ENCODE measurements at regions not wholly inside any gene's neighbourhood (a gene's known extent, or its start where the extent isn't known, plus 50 kb on each side); places are given as distances from the start of the nearest gene placed in this dataset.
A peak's percentile ranks its signal among the peaks of the same experiment; 100 is the strongest.
"Not testable (repeated sequence)": the region's sequence is repeated elsewhere in the genome, so short reads cannot be mapped to it uniquely, and the experiment has no call there.

DNA sequence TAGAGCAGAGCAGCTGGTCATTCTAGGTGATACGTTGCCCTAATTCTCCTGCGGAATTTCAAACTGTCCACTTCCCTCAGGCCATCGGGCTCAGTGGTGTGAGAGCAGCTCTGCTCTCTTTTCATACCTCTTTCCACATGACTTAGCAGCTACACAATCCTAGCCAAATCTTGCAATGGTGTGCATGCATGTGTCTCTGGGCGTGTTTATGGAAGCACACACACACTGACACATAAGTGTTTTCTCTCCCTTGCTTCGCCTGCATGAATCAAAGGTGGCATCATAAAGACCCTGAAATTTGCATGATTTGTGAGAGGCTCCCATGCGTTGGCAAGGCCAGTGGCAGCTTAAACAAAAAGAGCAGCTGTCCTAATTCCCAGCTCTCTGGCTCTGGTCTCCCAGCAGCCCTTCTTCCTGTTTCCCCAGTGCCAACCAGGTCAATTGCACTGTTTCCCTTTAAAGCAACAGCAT lies 1189.5 kb downstream of the GATA3 start:
- Mint-ChIP-seq H3K9me3 (no peaks in the 10 kb centered on the region), H3K4me1 (ENCODE audit: low read depth) (no peaks in the 10 kb centered on the region), H3K4me3 (no peak overlapping the region), H3K27ac (no peak overlapping the region), H3K36me3 (ENCODE audit: low read depth) (no peaks in the 10 kb centered on the region), H3K27me3 (peaks cover 47% of the 10 kb centered on the region)

DNA sequence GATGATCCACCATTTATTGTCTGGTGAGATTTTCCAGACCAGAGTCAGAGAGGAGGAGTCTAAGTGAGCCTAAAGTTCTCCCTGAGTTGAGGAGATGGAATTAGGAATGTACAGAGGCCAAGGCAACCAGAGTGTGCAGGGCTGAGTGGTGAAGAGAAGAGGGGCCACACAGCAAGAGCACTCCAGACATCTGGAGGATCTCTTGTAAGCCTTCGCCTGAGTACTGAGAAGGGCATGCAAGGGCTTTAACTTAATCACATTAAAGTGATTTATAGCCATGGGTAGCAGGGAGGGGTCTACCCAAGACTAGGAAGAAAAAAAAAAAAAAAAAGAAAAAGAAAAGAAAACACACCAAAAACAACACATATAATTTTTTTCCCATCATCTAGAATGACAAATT lies 1190.4 kb downstream of the GATA3 start:
- H3K4me1 Mint-ChIP-seq (ENCODE audit: low read depth), result no peaks in the 10 kb centered on the region
- peaks cover 52% of the 10 kb centered on the region for H3K27me3 Mint-ChIP-seq
- H3K36me3 Mint-ChIP-seq (ENCODE audit: low read depth), result no peaks in the 10 kb centered on the region
- no peak overlapping the region for H3K27ac Mint-ChIP-seq
- no peak overlapping the region for H3K4me3 Mint-ChIP-seq
- H3K9me3 Mint-ChIP-seq, result no peaks in the 10 kb centered on the region

DNA sequence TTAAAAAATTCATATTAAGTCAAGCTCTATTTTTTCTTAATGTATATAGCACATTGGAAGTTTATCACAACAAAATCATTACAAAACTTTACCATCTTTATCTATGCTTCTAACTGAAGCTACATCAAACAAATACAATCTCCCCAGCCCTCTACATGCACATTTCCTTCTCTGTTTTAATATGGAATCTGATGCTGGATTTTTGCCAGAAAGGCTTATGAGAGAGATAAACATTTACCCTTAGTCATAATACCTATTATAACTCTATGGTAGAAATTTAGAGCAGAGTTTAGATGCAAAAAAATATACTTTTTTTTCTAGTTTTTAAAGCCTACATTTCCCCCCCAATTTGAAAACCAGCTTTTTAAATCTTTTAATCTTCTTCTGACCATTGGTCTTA lies 1198.6 kb downstream of the GATA3 start:
- Mint-ChIP-seq H3K27ac (no peak overlapping the region), H3K4me3 (no peak overlapping the region), H3K27me3 (peaks cover 57% of the 10 kb centered on the region), H3K36me3 (ENCODE audit: low read depth) (no peaks in the 10 kb centered on the region), H3K4me1 (ENCODE audit: low read depth) (no peaks in the 10 kb centered on the region), H3K9me3 (no peaks in the 10 kb centered on the region)

DNA sequence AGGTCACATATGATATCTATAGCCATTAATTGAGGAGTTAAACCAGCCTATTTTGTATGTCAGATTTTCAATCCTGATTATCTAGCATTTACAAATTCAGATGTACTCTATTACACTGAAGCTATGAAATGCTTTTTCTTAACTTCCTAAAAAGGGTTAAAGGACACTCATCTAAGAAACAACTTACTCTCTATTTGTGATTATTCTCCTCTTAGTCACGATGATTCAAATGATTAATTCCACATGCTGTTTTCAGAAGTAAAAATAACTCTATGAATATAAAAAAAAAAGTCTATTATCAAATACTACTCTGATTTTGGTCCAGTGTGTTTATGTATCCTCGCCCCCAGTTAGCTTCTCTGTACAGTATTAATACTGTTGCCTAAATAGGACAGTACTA lies 1199.9 kb downstream of the GATA3 start:
- H3K9me3 Mint-ChIP-seq, result no peaks in the 10 kb centered on the region
- no peaks in the 10 kb centered on the region for H3K36me3 Mint-ChIP-seq (ENCODE audit: low read depth)
- no peak overlapping the region for H3K4me3 Mint-ChIP-seq
- H3K4me1 Mint-ChIP-seq (ENCODE audit: low read depth), result no peaks in the 10 kb centered on the region
- no peak overlapping the region for H3K27ac Mint-ChIP-seq
- peaks cover 51% of the 10 kb centered on the region for H3K27me3 Mint-ChIP-seq

DNA sequence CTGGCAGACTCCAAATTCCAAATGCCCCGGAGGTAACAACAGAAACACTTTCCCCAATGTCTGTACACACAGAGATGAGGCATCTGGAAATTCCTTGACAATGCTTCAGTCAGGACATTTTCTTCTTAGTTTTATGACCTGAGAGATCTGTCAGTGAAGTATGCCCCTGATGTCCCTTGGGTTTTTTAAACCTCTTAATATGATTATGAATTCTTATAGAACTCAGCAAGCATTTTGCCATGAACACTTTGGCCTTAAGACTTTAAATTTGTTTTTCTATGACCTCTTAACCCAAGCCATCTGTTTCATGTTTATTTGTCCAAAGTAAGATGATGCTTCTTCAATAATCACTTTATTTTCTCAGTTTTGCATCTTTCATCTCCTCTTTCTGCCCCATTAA lies 1206.2 kb downstream of the GATA3 start:
- Mint-ChIP-seq H3K27me3 (peaks cover 49% of the 10 kb centered on the region), H3K9me3 (no peaks in the 10 kb centered on the region), H3K27ac (no peak overlapping the region), H3K4me1 (ENCODE audit: low read depth) (no peaks in the 10 kb centered on the region), H3K36me3 (ENCODE audit: low read depth) (no peaks in the 10 kb centered on the region), H3K4me3 (no peak overlapping the region)

DNA sequence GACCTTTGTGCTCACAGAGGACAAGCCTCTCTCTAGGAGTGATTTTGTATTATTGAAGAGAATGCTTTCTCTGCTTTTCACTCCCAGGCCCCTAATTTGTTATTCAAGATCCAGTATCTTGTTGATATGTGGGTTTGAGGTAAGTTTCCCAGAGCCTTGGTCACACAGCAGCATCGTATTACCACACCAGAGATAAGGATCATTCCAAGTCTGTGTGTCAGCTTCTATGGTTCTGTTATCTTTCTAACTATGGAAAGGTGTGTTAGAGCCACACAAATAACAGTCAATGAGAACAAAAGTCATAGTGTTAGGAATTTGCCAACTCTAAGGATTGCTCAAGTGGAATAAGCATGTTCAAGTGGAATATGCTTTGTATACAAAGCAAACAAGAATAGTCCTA lies 1208.3 kb downstream of the GATA3 start:
- peaks cover 36% of the 10 kb centered on the region for H3K27me3 Mint-ChIP-seq
- no peak overlapping the region for H3K27ac Mint-ChIP-seq
- no peaks in the 10 kb centered on the region for H3K4me1 Mint-ChIP-seq (ENCODE audit: low read depth)
- H3K9me3 Mint-ChIP-seq, result no peaks in the 10 kb centered on the region
- no peaks in the 10 kb centered on the region for H3K36me3 Mint-ChIP-seq (ENCODE audit: low read depth)
- no peak overlapping the region for H3K4me3 Mint-ChIP-seq

DNA sequence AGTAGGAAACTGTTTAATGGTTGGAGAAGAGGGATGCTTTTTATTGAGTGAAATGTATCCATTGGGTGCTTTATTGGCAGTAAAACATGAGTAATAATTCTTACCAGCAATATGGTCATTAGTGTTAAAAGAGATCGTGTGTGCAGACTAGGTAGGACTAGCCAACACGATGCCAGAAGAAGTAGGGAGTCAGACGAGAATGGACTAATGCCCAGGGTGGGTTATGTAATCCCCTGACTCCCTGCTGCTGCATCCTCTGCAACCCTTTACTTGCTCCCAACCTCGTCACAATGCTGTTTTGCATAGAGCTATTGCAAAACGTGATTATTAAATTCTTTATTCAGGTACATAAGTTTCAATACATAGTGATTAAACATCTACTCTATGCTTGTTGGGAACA lies 1213.7 kb downstream of the GATA3 start:
- Mint-ChIP-seq H3K27ac (no peak overlapping the region), H3K4me1 (ENCODE audit: low read depth) (no peaks in the 10 kb centered on the region), H3K9me3 (no peaks in the 10 kb centered on the region), H3K36me3 (ENCODE audit: low read depth) (no peaks in the 10 kb centered on the region), H3K27me3 (peaks cover 25% of the 10 kb centered on the region), H3K4me3 (no peak overlapping the region)

DNA sequence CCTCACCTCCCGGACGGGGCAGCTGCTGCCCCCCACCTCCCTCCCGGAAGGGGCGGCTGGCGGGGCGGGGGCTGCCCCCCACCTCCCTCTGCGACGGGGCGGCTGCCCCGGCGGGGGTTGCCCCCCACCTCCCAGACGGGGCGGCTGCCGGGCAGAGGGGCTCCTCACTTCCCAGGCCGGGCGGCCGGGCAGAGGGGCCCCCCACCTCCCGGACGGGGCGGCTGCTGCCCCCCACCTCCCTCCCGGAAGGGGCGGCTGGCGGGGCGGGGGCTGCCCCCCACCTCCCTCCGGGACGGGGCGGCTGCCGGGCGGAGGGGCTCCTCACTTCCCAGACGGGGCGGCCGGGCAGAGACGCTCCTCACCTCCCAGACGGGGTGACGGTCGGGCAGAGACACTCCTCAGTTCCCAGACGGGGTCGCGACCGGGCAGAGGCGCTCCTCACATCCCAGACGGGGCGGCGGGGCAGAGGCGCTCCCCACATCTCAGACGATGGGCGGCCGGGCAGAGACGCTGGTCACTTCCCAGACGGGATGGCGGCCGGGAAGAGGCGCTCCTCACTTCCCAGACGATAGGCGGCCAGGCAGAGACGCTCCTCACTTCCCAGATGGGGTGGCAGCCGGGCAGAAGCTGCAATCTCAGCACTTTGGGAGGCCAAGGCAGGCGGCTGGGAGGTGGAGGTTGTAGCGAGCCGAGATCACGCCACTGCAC lies 1218.8 kb downstream of the GATA3 start:
- not testable (repeated sequence) for H3K4me3 Mint-ChIP-seq; H3K27ac Mint-ChIP-seq; H3K9me3 Mint-ChIP-seq; H3K36me3 Mint-ChIP-seq (ENCODE audit: low read depth); H3K4me1 Mint-ChIP-seq (ENCODE audit: low read depth)
- H3K27me3 Mint-ChIP-seq, result peaks cover 27% of the 10 kb centered on the region

DNA sequence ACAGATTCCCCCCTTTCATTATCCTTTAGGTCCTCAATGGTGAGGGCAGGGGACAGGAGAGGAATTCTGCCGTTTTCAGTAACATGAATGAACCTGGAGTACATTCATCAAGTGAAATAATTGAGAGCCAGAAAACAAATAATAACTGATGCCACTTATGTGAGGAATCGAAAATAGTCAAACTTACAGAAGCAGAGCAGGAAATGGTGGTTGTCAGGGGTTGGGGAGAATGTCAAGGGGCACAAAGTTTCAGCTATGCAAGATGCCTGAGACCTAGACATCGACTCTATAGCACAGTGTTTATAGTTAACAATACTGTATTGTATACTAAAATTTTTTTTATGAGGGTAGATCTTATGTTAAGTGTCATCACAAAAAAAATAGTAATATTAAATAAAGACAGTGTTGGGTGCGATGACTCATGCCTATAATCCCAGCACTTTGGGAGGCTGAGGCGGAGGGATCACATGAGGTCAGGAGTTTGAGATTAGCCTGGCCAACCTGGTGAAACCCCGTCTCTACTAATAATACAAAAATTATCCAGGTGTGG lies 1219.8 kb downstream of the GATA3 start:
- Mint-ChIP-seq H3K9me3 (no peaks in the 10 kb centered on the region), H3K4me1 (ENCODE audit: low read depth) (no peaks in the 10 kb centered on the region), H3K36me3 (ENCODE audit: low read depth) (no peaks in the 10 kb centered on the region), H3K27ac (no peak overlapping the region), H3K27me3 (peaks cover 20% of the 10 kb centered on the region), H3K4me3 (no peak overlapping the region)

DNA sequence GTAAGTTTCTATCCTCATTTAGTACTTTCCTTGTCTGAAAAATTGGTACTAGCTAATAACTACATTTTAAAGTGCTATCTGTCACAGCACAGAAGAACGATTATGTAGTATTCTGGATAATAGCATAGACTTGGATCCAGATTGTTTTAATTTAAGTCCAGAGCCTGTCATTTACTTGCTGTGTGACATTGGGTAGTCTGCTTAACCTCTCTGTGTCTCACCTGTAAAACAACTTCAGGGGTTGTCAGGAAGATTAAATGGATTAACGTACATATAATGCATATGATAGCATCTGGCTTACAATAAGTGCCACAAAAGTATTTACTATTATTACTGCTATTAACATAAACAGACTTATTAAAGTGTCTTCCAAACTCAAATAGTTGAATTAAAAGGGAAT lies 1221.4 kb downstream of the GATA3 start:
- peaks cover 2% of the 10 kb centered on the region for H3K4me1 Mint-ChIP-seq (ENCODE audit: low read depth)
- H3K9me3 Mint-ChIP-seq, result no peaks in the 10 kb centered on the region
- H3K4me3 Mint-ChIP-seq, result no peak overlapping the region
- H3K27me3 Mint-ChIP-seq, result peaks cover 15% of the 10 kb centered on the region
- no peaks in the 10 kb centered on the region for H3K36me3 Mint-ChIP-seq (ENCODE audit: low read depth)
- H3K27ac Mint-ChIP-seq, result no peak overlapping the region

DNA sequence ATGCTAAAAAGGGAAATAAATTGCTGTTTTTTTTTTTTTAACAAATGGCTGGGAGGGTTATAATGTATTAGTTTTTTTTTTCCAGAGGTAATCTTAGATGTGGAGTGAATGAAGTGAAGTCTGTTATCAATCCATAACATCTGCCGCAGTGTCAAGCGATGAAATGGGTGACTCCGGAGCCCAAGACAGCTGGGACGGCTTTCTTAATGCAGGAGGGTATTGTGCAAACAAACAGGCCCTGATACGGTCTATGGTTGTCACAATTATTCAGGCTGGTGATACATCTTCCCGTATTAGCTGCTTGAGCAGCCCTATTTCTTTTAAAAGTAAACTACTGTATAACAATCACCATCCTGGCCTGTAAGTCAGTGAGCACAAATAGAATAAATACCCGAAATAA lies 1231.2 kb downstream of the GATA3 start:
- Mint-ChIP-seq H3K36me3 (ENCODE audit: low read depth) (no peaks in the 10 kb centered on the region), H3K9me3 (no peaks in the 10 kb centered on the region)

DNA sequence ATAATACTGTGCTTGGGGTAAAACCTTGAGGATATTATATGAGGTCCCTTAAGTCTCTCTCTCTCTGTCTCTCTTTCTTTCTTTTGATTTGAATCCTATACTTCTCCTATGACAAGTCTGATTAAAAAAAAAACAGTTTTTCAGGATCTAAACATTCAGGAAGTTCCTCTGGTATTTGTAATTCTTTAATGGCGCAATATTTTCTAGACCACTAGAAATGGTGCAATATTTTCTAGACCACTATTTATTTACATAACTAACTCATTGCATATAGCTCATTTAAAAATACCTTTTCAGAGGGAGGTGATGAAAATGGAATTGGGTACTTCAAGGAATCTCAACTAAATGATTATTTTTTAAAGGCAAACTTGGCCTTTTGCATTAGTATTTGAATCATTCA lies 1235.3 kb downstream of the GATA3 start:
- H3K9me3 Mint-ChIP-seq, result no peaks in the 10 kb centered on the region
- peaks cover 11% of the 10 kb centered on the region for H3K4me1 Mint-ChIP-seq (ENCODE audit: low read depth)
- no peak overlapping the region for H3K27ac Mint-ChIP-seq
- no peak overlapping the region for H3K4me3 Mint-ChIP-seq
- H3K27me3 Mint-ChIP-seq, result peaks cover 16% of the 10 kb centered on the region
- H3K36me3 Mint-ChIP-seq (ENCODE audit: low read depth), result no peaks in the 10 kb centered on the region

More for the DNA sequence above, 1231.2 kb downstream of the GATA3 start:
- Mint-ChIP-seq H3K4me3 (no peak overlapping the region), H3K4me1 (ENCODE audit: low read depth) (peaks cover 5% of the 10 kb centered on the region), H3K27ac (no peak overlapping the region), H3K27me3 (peaks cover 17% of the 10 kb centered on the region)

DNA sequence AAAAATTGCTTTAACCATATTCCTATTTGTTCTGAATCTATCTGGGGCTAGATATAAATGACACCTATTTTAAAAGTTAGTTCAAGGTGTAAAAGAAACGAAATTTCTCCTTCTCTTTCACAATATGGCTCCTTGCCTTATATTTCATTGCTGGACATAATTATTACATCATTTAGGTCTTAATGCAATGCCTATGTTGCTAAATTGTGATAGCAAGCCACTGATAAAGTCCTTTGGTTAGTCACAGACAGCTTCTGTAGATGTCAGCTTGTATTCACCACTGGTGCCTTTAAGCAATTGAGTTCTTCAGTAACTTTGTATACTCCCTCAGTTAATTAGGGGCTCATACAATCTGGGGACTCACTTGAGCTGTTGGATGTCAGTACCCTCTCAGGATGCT lies 1236.6 kb downstream of the GATA3 start:
- Mint-ChIP-seq H3K4me3 (no peak overlapping the region), H3K9me3 (no peaks in the 10 kb centered on the region), H3K4me1 (ENCODE audit: low read depth) (peaks cover 19% of the 10 kb centered on the region), H3K36me3 (ENCODE audit: low read depth) (no peaks in the 10 kb centered on the region), H3K27me3 (peaks cover 16% of the 10 kb centered on the region), H3K27ac (no peak overlapping the region)

DNA sequence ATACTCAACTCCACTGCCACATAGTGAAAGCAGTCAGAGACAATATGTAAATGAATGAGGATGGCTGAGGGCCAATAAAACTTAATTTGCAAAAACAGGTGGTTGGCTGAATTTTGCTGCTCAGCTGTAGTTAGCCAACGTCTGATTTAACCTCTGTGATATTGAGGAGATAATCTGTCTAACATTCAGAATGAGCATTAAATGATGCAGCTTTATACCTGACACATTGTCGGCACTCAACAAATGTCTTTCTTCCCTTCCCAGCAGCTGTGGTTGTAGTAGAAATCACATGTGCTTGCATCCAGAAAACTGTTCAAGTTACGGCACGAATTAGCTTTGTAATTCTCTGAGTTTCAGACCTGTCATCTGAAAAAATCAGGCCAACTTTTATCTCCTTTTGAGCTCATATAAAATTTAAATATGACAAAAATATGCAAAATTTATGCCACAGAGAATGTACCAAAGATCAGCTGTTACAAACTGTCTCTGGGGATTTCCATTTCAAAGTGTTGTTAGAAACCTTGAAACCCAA lies 1239.7 kb downstream of the GATA3 start:
- H3K4me3 Mint-ChIP-seq, result no peak overlapping the region
- H3K4me1 Mint-ChIP-seq (ENCODE audit: low read depth), result peaks cover 19% of the 10 kb centered on the region
- no peaks in the 10 kb centered on the region for H3K36me3 Mint-ChIP-seq (ENCODE audit: low read depth)
- H3K9me3 Mint-ChIP-seq, result no peaks in the 10 kb centered on the region
- peak overlapping the region; percentile 34 for H3K27ac Mint-ChIP-seq
- H3K27me3 Mint-ChIP-seq, result peaks cover 10% of the 10 kb centered on the region

DNA sequence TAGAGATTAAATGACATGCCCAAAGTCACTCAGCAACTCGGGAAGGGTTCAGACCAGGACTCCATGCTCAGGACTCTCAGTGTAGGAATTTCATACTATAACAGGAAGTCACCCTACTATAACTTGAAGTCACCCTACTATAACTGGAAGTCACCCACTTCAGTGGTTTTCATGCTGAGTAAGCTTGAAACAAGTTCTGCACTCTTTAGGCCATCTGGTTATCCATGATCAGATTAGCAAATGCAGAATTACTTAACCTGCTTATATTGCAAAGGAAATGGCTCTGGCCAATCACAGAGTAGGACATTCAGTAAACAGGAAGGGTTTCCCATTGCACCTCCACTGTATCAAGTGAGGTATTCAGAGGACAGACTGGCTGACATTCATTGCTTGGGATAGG lies 1240.4 kb downstream of the GATA3 start:
- Mint-ChIP-seq H3K27me3 (peaks cover 10% of the 10 kb centered on the region), H3K4me1 (ENCODE audit: low read depth) (peaks cover 19% of the 10 kb centered on the region), H3K27ac (no peak overlapping the region), H3K4me3 (no peak overlapping the region), H3K9me3 (no peaks in the 10 kb centered on the region), H3K36me3 (ENCODE audit: low read depth) (no peaks in the 10 kb centered on the region)

DNA sequence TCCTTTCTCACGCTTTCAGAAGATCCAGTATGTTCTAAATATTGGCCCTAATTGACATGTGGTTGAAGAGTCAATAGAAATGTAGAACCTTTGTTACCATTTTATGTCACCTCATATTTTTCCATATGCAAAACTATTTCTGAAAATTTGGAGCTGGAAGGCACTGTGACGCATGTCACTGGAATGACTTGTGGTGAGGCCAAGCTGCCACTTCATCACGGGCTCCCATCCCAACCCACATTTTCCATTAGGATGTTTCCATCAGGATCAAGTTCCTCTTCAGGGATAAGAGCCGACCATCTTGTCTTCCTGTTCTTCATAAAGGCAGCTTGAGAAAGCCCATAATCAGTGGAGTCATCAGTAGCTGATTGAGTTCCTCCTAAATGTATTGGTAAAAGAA lies 1241.7 kb downstream of the GATA3 start:
- Mint-ChIP-seq H3K9me3 (no peaks in the 10 kb centered on the region), H3K36me3 (ENCODE audit: low read depth) (no peaks in the 10 kb centered on the region), H3K27me3 (peaks cover 3% of the 10 kb centered on the region), H3K4me3 (no peak overlapping the region), H3K27ac (no peak overlapping the region), H3K4me1 (ENCODE audit: low read depth) (peaks cover 19% of the 10 kb centered on the region)

Data from stimulated activated naive CD8-positive, alpha-beta T cell treated with anti-CD3 and anti-CD28 coated beads, Interleukin-15, Interleukin-2, amounts not matched to agents 100 ng/mL and 50 ng/mL, for 24 hours (primary cell).